GM12891 (cell line): ENCODE measurements at regions not wholly inside any gene's neighbourhood (a gene's known extent, or its start where the extent isn't known, plus 50 kb on each side); places are given as distances from the start of the nearest gene placed in this dataset.

Experiments used
- POLR2A ChIP-seq: IDR thresholded peaks from 2 replicates; pipeline ENCODE4 v1.6.1; 2011; ENCODE audit warnings: low read depth, low read length, control low read depth
- POLR2AphosphoS5 ChIP-seq: IDR thresholded peaks from 2 replicates; pipeline ENCODE4 v1.6.1; 2011; ENCODE audit warnings: low read depth, low read length, control low read depth
- POU2F2 ChIP-seq: IDR thresholded peaks from 2 replicates; pipeline ENCODE4 v1.6.1; 2011; ENCODE audit warnings: low read depth, mild to moderate bottlenecking, control low read depth, low read length, moderate library complexity
- TAF1 ChIP-seq: IDR thresholded peaks from 2 replicates; pipeline ENCODE4 v1.6.1; 2011; ENCODE audit warnings: low read depth, low read length, control low read depth

DNA sequence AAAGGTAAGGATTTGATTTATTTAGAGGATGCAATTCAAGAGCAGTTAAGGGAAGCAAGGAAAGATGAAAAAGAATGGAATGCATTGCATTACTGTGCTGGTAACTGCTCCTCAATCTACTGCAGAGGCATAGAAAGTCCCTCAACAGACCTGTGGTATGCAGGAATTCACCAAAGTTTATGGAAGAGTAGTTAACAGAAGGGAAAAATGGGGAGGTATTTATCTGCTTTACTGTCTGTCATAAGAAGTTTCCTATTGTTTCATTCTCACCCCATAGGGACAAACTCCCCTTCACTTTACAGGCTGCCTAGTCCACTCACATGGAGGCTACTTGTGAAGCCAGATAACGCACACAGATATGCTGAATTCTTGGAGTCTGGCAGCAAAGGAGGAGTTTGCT is 354.9 kb upstream of the SPRY2 start:
- TF ChIP-seq TAF1 (no peak), POLR2AphosphoS5 (no peak), POU2F2 (no peak), POLR2A (no peak)
